ENCODE measurements at regions not wholly inside any gene's neighbourhood (a gene's known extent, or its start where the extent isn't known, plus 50 kb on each side); places are given as distances from the start of the nearest gene placed in this dataset.
A peak's percentile ranks its signal among the peaks of the same experiment; 100 is the strongest.

- CTCF ChIA-PET = no interaction called here
- Mint-ChIP-seq H3K27ac (no peak overlapping the region), H3K4me3 (no peak overlapping the region), H3K9me3 (peaks cover 6% of the 10 kb centered on the region), H3K36me3 (no peaks in the 10 kb centered on the region), H3K4me1 (no peaks in the 10 kb centered on the region), H3K27me3 (peaks cover 7% of the 10 kb centered on the region)
- no peak for DNase-seq
Observed at GRCh38 chr18:76233406-76233805, 261.6 kb downstream of the ZNF516 start.

GRCh38 chr18:76232779-76233178 lies 262.3 kb downstream of the ZNF516 start:
- peaks cover 2% of the 10 kb centered on the region for H3K9me3 Mint-ChIP-seq
- no peaks in the 10 kb centered on the region for H3K36me3 Mint-ChIP-seq
- DNase-seq = no peak
- peaks cover 7% of the 10 kb centered on the region for H3K27me3 Mint-ChIP-seq
- H3K4me3 Mint-ChIP-seq = no peak overlapping the region
- CTCF ChIA-PET = no interaction called here
- H3K27ac Mint-ChIP-seq = no peak overlapping the region
- no peaks in the 10 kb centered on the region for H3K4me1 Mint-ChIP-seq

DNA sequence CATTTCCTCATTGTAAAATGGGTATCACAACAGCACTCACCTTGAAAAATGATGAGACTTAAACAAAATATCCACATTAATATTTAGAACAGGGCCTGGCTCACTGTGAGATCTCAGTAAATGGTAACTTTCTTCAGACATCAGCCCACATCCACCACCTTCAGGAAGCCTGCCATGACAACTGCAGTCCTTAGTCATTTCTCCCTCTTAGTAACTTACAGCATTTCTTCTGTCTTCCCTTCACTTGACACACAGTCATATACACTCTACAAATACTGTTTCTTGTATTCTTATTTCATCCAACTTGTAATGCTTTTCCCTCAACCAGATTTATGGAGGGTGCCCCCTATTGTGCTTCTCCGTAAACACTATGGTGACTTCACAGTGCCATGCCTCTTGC lies 263.0 kb downstream of the ZNF516 start:
- no peaks in the 10 kb centered on the region for H3K36me3 Mint-ChIP-seq
- no peak for DNase-seq
- peaks cover 7% of the 10 kb centered on the region for H3K27me3 Mint-ChIP-seq
- H3K4me1 Mint-ChIP-seq = no peaks in the 10 kb centered on the region
- CTCF ChIA-PET = no interaction called here
- no peak overlapping the region for H3K27ac Mint-ChIP-seq
- H3K9me3 Mint-ChIP-seq = no peaks in the 10 kb centered on the region
- H3K4me3 Mint-ChIP-seq = no peak overlapping the region

DNA sequence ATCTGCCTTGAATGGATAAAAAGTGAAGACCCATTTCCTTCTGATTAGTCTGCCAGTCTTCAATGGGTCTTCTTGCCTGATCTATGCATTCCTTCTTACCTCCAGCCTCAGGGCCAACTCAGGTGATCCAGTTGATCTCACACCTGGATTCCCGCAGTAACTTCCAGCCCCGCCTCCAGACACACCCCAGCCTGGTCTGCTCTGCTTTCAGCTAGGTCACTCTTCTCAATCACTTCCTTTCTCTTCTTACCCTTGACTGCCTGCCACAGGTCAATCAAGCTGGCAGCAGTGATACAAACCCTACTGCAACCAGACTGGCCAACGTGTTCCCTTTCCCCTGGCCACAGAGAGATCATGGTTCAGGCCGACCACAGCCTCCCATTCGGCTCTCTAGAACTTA lies 263.6 kb downstream of the ZNF516 start:
- H3K4me3 Mint-ChIP-seq = no peak overlapping the region
- peaks cover 7% of the 10 kb centered on the region for H3K27me3 Mint-ChIP-seq
- CTCF ChIA-PET = no interaction called here
- H3K27ac Mint-ChIP-seq = no peak overlapping the region
- H3K4me1 Mint-ChIP-seq = no peaks in the 10 kb centered on the region
- H3K36me3 Mint-ChIP-seq = no peaks in the 10 kb centered on the region
- no peak for DNase-seq
- H3K9me3 Mint-ChIP-seq = no peaks in the 10 kb centered on the region

DNA sequence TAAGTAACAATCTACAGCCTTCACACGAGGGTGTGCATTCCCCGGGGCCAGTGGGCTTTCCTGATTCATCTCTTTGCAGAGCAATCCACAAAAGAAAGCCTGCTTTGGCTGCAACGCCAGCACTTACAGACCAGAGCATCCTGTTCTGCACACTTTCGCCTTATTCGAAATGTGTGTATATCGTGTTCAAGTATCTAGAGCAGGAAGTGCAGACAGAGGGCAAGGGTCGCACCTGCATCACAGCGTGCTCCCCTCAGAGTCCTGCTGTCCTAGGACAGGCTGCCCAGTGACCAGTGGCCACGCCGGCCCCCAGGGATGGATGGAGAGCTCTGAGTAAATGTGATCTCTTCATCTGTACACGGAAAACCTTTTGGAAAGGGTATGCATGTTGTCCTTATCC lies 264.3 kb downstream of the ZNF516 start:
- Mint-ChIP-seq H3K27me3 (peaks cover 7% of the 10 kb centered on the region), H3K36me3 (no peaks in the 10 kb centered on the region), H3K9me3 (no peaks in the 10 kb centered on the region), H3K4me3 (no peak overlapping the region), H3K4me1 (no peaks in the 10 kb centered on the region), H3K27ac (no peak overlapping the region)
- no peak for DNase-seq
- CTCF ChIA-PET = no interaction called here

GRCh38 chr18:76228716-76229115 lies 266.3 kb downstream of the ZNF516 start:
- no peak for DNase-seq
- Mint-ChIP-seq H3K36me3 (no peaks in the 10 kb centered on the region), H3K27ac (no peak overlapping the region), H3K9me3 (no peaks in the 10 kb centered on the region), H3K4me1 (no peaks in the 10 kb centered on the region), H3K4me3 (no peak overlapping the region), H3K27me3 (peaks cover 7% of the 10 kb centered on the region)
- CTCF ChIA-PET = no interaction called here

GRCh38 chr18:76227759-76228158 lies 267.3 kb downstream of the ZNF516 start:
- DNase-seq = no peak
- Mint-ChIP-seq H3K4me1 (no peaks in the 10 kb centered on the region), H3K9me3 (no peaks in the 10 kb centered on the region), H3K27ac (no peak overlapping the region), H3K27me3 (peaks cover 4% of the 10 kb centered on the region), H3K4me3 (no peak overlapping the region), H3K36me3 (no peaks in the 10 kb centered on the region)
- CTCF ChIA-PET = no interaction called here

GRCh38 chr18:76223403-76223802 lies 271.6 kb downstream of the ZNF516 start:
- no peaks in the 10 kb centered on the region for H3K36me3 Mint-ChIP-seq
- no peaks in the 10 kb centered on the region for H3K27me3 Mint-ChIP-seq
- H3K27ac Mint-ChIP-seq = no peak overlapping the region
- no peak overlapping the region for H3K4me3 Mint-ChIP-seq
- DNase-seq = no peak
- CTCF ChIA-PET = no interaction called here
- no peaks in the 10 kb centered on the region for H3K4me1 Mint-ChIP-seq
- H3K9me3 Mint-ChIP-seq = no peaks in the 10 kb centered on the region

DNA sequence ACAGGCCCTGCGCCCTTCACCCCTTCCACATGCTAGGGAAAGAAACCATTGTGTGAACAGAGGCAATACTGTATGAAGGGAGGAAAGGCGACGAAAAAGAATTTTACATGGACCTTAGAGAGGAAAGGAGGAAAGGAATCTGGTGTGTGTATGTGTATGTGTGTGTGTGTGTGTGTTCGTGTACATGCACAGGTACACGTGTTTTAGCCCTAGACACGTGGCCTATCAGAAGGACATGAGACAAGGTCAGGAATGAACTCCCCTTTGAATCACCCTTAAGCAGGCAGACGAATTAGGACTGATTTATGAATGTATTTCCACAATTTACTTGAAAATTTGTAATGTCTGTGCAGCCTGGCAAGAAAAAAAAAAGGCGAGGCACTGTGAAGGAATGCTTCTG lies 276.0 kb downstream of the ZNF516 start:
- peaks cover 3% of the 10 kb centered on the region for H3K27me3 Mint-ChIP-seq
- no peaks in the 10 kb centered on the region for H3K36me3 Mint-ChIP-seq
- CTCF ChIA-PET = no interaction called here

GRCh38 chr18:76216096-76216495 lies 278.9 kb downstream of the ZNF516 start:
- peaks cover 14% of the 10 kb centered on the region for H3K4me1 Mint-ChIP-seq

More for the DNA sequence above, 276.0 kb downstream of the ZNF516 start:
- DNase-seq = no peak
- Mint-ChIP-seq H3K4me1 (peaks cover 2% of the 10 kb centered on the region), H3K4me3 (no peak overlapping the region), H3K27ac (no peak overlapping the region), H3K9me3 (no peaks in the 10 kb centered on the region)

GRCh38 chr18:76213991-76214390 lies 281.1 kb downstream of the ZNF516 start:
- DNase-seq = no peak
- Mint-ChIP-seq H3K36me3 (no peaks in the 10 kb centered on the region), H3K9me3 (no peaks in the 10 kb centered on the region), H3K27me3 (peaks cover 20% of the 10 kb centered on the region), H3K4me1 (peaks cover 17% of the 10 kb centered on the region), H3K27ac (no peak overlapping the region), H3K4me3 (no peak overlapping the region)
- CTCF ChIA-PET = interaction anchor here (0.6 kb wide), 1 partner anchor 45 kb away, joined by 3 read pairs; no protein-coding TSS in a partner anchor

More at GRCh38 chr18:76216096-76216495, 278.9 kb downstream of the ZNF516 start:
- Mint-ChIP-seq H3K9me3 (no peaks in the 10 kb centered on the region), H3K27me3 (peaks cover 13% of the 10 kb centered on the region), H3K27ac (no peak overlapping the region), H3K36me3 (no peaks in the 10 kb centered on the region), H3K4me3 (no peak overlapping the region)
- CTCF ChIA-PET = no interaction called here
- DNase-seq = no peak

DNA sequence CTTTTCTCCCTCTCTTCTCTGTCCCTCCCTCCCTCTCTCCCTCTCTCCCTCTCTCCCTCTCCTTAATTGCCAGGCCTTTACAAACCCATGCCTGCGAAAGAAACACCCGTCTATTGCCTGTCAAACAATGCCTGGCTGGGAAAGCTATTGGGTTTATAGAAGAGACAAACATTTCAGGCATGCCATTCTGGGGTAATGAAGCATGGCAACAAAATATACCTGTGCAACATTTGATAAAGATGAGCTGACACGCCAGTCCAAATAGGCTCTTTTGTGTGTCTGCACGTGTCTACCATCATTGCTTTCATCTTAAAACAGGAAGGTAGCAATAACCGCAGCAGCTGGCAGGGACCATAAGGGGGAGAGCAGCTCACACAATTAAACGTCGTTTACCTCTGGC lies 282.1 kb downstream of the ZNF516 start:
- no peak overlapping the region for H3K4me3 Mint-ChIP-seq
- H3K27me3 Mint-ChIP-seq = peaks cover 21% of the 10 kb centered on the region
- DNase-seq = peak; percentile 45
- no peaks in the 10 kb centered on the region for H3K36me3 Mint-ChIP-seq
- no peak overlapping the region for H3K27ac Mint-ChIP-seq
- H3K9me3 Mint-ChIP-seq = no peaks in the 10 kb centered on the region
- CTCF ChIA-PET = no interaction called here
- H3K4me1 Mint-ChIP-seq = peaks cover 18% of the 10 kb centered on the region

DNA sequence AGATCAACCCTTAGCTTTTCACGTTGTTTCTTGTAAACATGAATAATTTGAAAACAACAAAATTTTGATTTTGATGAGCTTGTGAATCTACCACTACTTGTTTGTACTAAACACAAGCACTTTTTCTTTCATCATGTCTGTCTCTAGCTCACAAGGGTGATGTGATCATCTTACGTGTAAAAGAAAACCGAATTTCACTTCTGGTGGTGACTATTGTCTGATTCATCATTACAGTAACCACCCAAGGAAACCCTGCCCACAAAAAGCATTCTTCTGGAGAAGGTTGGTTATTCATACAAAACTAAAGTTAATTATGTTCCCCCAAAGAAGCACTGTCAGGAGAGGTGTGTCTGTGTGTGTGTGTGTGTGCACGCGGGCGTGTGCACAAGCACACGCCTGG lies 285.4 kb downstream of the ZNF516 start:
- Mint-ChIP-seq H3K4me1 (peaks cover 18% of the 10 kb centered on the region), H3K9me3 (no peaks in the 10 kb centered on the region), H3K4me3 (no peak overlapping the region), H3K36me3 (no peaks in the 10 kb centered on the region), H3K27ac (no peak overlapping the region), H3K27me3 (peaks cover 26% of the 10 kb centered on the region)
- DNase-seq = no peak
- CTCF ChIA-PET = no interaction called here

GRCh38 chr18:76208678-76209306 lies 286.2 kb downstream of the ZNF516 start:
- H3K27me3 Mint-ChIP-seq = peaks cover 26% of the 10 kb centered on the region
- no peak overlapping the region for H3K27ac Mint-ChIP-seq
- H3K4me1 Mint-ChIP-seq = peaks cover 14% of the 10 kb centered on the region
- H3K4me3 Mint-ChIP-seq = no peak overlapping the region
- CTCF ChIA-PET = no interaction called here
- no peak for DNase-seq
- no peaks in the 10 kb centered on the region for H3K9me3 Mint-ChIP-seq
- H3K36me3 Mint-ChIP-seq = no peaks in the 10 kb centered on the region

GRCh38 chr18:76205906-76206305 lies 289.1 kb downstream of the ZNF516 start:
- no peak for DNase-seq
- peaks cover 4% of the 10 kb centered on the region for H3K4me1 Mint-ChIP-seq
- H3K36me3 Mint-ChIP-seq = no peaks in the 10 kb centered on the region
- no peaks in the 10 kb centered on the region for H3K9me3 Mint-ChIP-seq
- H3K4me3 Mint-ChIP-seq = no peak overlapping the region
- H3K27ac Mint-ChIP-seq = no peak overlapping the region
- CTCF ChIA-PET = no interaction called here
- H3K27me3 Mint-ChIP-seq = peaks cover 15% of the 10 kb centered on the region

DNA sequence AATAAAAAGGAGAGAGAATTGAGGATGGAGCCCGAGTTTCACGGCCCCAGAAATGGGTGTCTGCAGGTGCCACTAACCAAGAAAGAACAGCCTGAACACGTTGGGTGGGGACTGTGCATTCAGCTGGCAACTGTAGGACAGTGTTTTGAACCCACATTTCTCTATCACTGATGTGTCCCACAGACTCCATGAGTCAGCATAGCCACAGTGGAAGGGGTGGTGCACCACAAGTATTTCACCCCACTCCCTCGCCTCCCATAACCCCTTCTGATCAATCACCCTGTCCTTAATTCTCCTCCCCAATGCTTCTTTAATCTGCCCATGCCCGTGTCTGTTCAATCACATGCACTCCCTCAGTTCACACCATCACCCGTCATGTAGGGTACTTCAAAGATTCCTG lies 291.5 kb downstream of the ZNF516 start:
- no peaks in the 10 kb centered on the region for H3K4me1 Mint-ChIP-seq
- CTCF ChIA-PET = no interaction called here
- no peaks in the 10 kb centered on the region for H3K9me3 Mint-ChIP-seq
- no peak overlapping the region for H3K27ac Mint-ChIP-seq
- H3K27me3 Mint-ChIP-seq = peaks cover 7% of the 10 kb centered on the region
- H3K4me3 Mint-ChIP-seq = no peak overlapping the region
- DNase-seq = no peak
- no peaks in the 10 kb centered on the region for H3K36me3 Mint-ChIP-seq

Measured in activated naive CD4-positive, alpha-beta T cell treated with anti-CD3 and anti-CD28 coated beads, Interleukin-2, amount 10 ng/mL, durations not matched to agents 7 days and 5 days (primary cell).